ENCODE measurements at regions not wholly inside any gene's neighbourhood (a gene's known extent, or its start where the extent isn't known, plus 50 kb on each side); places are given as distances from the start of the nearest gene placed in this dataset.

DNA sequence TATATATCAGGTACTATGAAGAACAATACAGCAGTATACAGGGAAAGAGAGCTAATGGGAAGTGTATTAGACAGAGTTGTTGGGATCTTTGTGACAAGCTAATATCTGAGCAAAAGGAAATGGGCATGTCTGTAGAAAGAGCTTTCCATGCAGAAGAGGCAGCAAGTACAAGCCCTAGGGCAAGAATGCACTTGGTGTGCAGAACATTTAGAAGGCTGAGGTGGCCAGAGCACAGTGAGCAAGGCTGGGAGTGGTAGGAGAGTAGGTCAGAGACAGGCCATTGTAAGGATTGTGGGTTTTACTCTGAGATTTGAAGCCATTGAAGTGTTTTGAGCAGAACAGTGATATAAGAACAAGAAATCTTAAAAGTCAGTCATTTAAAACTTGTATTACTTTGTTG lies 353.9 kb upstream of the TGFBR2 start:
- Histone ChIP-seq H3K9me3 (ENCODE audit: control insufficient read depth, low read length) (no peaks in the 10 kb centered on the region), H3K4me1 (ENCODE audit: control insufficient read depth, insufficient read depth, low read length) (no peaks in the 10 kb centered on the region), H3K27me3 (ENCODE audit: control insufficient read depth, insufficient read depth, low read length, poor library complexity, severe bottlenecking) (no peaks in the 10 kb centered on the region), H3K36me3 (ENCODE audit: control insufficient read depth, insufficient read depth, low read length) (no peaks in the 10 kb centered on the region), H3K4me3 (ENCODE audit: insufficient read depth, low read depth, low read length) (no peak overlapping the region), H3K27ac (ENCODE audit: insufficient read depth, low read depth, low read length, poor library complexity, severe bottlenecking) (no peak overlapping the region)

DNA sequence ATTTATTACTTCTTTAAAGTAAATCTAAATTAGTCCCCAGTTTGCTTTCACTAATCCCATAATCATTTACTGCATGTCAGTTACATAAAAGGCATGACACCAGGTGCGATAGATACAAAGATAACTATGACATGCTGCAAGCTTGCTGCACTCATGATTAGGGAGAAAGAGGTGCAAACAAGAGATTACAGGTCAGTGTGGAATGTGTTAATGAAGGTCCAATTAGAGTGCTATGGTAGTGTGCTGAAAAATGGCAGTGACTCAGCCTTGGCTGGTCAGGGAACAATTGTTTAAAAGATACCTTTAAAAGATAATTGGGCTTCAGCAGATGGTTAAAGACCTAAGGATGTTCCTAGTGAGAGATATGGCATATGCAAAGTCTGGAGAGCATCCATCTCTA lies 352.6 kb upstream of the TGFBR2 start:
- Histone ChIP-seq H3K9me3 (ENCODE audit: control insufficient read depth, low read length) (no peaks in the 10 kb centered on the region), H3K27me3 (ENCODE audit: control insufficient read depth, insufficient read depth, low read length, poor library complexity, severe bottlenecking) (no peaks in the 10 kb centered on the region), H3K4me3 (ENCODE audit: insufficient read depth, low read depth, low read length) (no peak overlapping the region), H3K4me1 (ENCODE audit: control insufficient read depth, insufficient read depth, low read length) (no peaks in the 10 kb centered on the region), H3K27ac (ENCODE audit: insufficient read depth, low read depth, low read length, poor library complexity, severe bottlenecking) (no peak overlapping the region), H3K36me3 (ENCODE audit: control insufficient read depth, insufficient read depth, low read length) (no peaks in the 10 kb centered on the region)
- 53 to 67% methylated on average over 1 of the region's 1 CpG for WGBS, 2 experiments

DNA sequence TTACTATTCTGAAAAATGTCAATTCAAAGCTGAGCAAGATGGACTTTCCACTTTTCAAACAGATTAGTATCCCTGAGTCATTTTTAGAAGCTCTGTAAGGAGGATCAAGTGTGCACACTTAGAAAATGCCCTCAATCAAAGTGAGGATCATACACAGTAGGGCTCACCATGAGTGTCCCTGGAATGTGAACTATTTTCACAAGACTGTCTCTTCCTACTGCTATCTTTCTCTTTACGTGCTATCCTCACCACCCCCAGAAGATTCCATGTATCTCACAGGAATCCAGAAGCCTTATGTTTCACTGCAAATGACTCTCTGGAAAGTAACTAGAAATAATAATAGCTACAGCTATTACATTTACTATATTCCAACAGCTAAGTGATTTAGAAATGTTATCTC lies 349.9 kb upstream of the TGFBR2 start:
- no peak overlapping the region for H3K4me3 ChIP-seq (ENCODE audit: insufficient read depth, low read depth, low read length)
- no peaks in the 10 kb centered on the region for H3K36me3 ChIP-seq (ENCODE audit: control insufficient read depth, insufficient read depth, low read length)
- no peaks in the 10 kb centered on the region for H3K27me3 ChIP-seq (ENCODE audit: control insufficient read depth, insufficient read depth, low read length, poor library complexity, severe bottlenecking)
- H3K9me3 ChIP-seq (ENCODE audit: control insufficient read depth, low read length) = no peaks in the 10 kb centered on the region
- 75 to 85% methylated on average over 1 of the region's 1 CpG for WGBS, 2 experiments
- H3K4me1 ChIP-seq (ENCODE audit: control insufficient read depth, insufficient read depth, low read length) = no peaks in the 10 kb centered on the region
- no peak overlapping the region for H3K27ac ChIP-seq (ENCODE audit: insufficient read depth, low read depth, low read length, poor library complexity, severe bottlenecking)

- Histone ChIP-seq H3K4me3 (ENCODE audit: insufficient read depth, low read depth, low read length) (no peak overlapping the region), H3K27me3 (ENCODE audit: control insufficient read depth, insufficient read depth, low read length, poor library complexity, severe bottlenecking) (no peaks in the 10 kb centered on the region), H3K36me3 (ENCODE audit: control insufficient read depth, insufficient read depth, low read length) (no peaks in the 10 kb centered on the region), H3K4me1 (ENCODE audit: control insufficient read depth, insufficient read depth, low read length) (no peaks in the 10 kb centered on the region), H3K27ac (ENCODE audit: insufficient read depth, low read depth, low read length, poor library complexity, severe bottlenecking) (no peak overlapping the region), H3K9me3 (ENCODE audit: control insufficient read depth, low read length) (no peaks in the 10 kb centered on the region)
- 40 to 62% methylated on average over 3 to 4 of the region's 4 CpGs for whole genome bisulfite sequencing, 2 experiments
Measured at GRCh38 chr3:30258426-30259392, 347.7 kb upstream of the TGFBR2 start.

DNA sequence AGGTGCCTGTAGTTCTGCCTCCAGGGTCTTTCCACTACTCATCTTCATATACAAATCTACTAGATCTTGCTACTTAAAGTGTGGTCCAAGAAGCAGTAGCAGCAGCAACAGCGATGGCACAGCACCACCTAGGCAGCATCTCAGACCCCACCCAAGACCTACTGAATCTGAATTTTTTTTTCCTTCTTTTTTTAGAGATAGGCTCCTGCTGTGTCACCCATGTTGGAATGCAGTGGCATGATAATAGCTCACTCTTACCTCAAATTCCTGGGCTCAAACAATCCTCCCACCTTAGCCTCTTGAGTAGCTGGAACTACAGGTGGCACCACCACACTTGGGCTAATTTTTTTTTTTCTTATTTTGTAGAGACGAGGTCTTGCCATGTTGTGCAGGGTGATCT lies 346.7 kb upstream of the TGFBR2 start:
- Histone ChIP-seq H3K27me3 (ENCODE audit: control insufficient read depth, insufficient read depth, low read length, poor library complexity, severe bottlenecking) (no peaks in the 10 kb centered on the region), H3K27ac (ENCODE audit: insufficient read depth, low read depth, low read length, poor library complexity, severe bottlenecking) (no peak overlapping the region), H3K4me3 (ENCODE audit: insufficient read depth, low read depth, low read length) (no peak overlapping the region), H3K9me3 (ENCODE audit: control insufficient read depth, low read length) (no peaks in the 10 kb centered on the region), H3K4me1 (ENCODE audit: control insufficient read depth, insufficient read depth, low read length) (no peaks in the 10 kb centered on the region), H3K36me3 (ENCODE audit: control insufficient read depth, insufficient read depth, low read length) (no peaks in the 10 kb centered on the region)
- 70 to 82% methylated on average over 2 of the region's 2 CpGs for WGBS, 2 experiments

GRCh38 chr3:30260762-30261161 lies 345.6 kb upstream of the TGFBR2 start:
- Histone ChIP-seq H3K36me3 (ENCODE audit: control insufficient read depth, insufficient read depth, low read length) (no peaks in the 10 kb centered on the region), H3K27me3 (ENCODE audit: control insufficient read depth, insufficient read depth, low read length, poor library complexity, severe bottlenecking) (no peaks in the 10 kb centered on the region), H3K4me3 (ENCODE audit: insufficient read depth, low read depth, low read length) (no peak overlapping the region), H3K27ac (ENCODE audit: insufficient read depth, low read depth, low read length, poor library complexity, severe bottlenecking) (no peak overlapping the region), H3K9me3 (ENCODE audit: control insufficient read depth, low read length) (no peaks in the 10 kb centered on the region), H3K4me1 (ENCODE audit: control insufficient read depth, insufficient read depth, low read length) (no peaks in the 10 kb centered on the region)
- 78 to 83% methylated on average over 3 of the region's 3 CpGs for WGBS, 2 experiments

GRCh38 chr3:30263238-30263924 lies 343.0 kb upstream of the TGFBR2 start:
- no peak overlapping the region for H3K27ac ChIP-seq (ENCODE audit: insufficient read depth, low read depth, low read length, poor library complexity, severe bottlenecking)
- no peaks in the 10 kb centered on the region for H3K9me3 ChIP-seq (ENCODE audit: control insufficient read depth, low read length)
- H3K4me1 ChIP-seq (ENCODE audit: control insufficient read depth, insufficient read depth, low read length) = no peaks in the 10 kb centered on the region
- H3K4me3 ChIP-seq (ENCODE audit: insufficient read depth, low read depth, low read length) = no peak overlapping the region
- no peaks in the 10 kb centered on the region for H3K27me3 ChIP-seq (ENCODE audit: control insufficient read depth, insufficient read depth, low read length, poor library complexity, severe bottlenecking)
- 90 to 94% methylated on average over 5 of the region's 5 CpGs for WGBS, 2 experiments
- no peaks in the 10 kb centered on the region for H3K36me3 ChIP-seq (ENCODE audit: control insufficient read depth, insufficient read depth, low read length)

GRCh38 chr3:30263925-30264313 lies 342.5 kb upstream of the TGFBR2 start:
- Histone ChIP-seq H3K4me1 (ENCODE audit: control insufficient read depth, insufficient read depth, low read length) (no peaks in the 10 kb centered on the region), H3K27me3 (ENCODE audit: control insufficient read depth, insufficient read depth, low read length, poor library complexity, severe bottlenecking) (no peaks in the 10 kb centered on the region), H3K36me3 (ENCODE audit: control insufficient read depth, insufficient read depth, low read length) (no peaks in the 10 kb centered on the region), H3K4me3 (ENCODE audit: insufficient read depth, low read depth, low read length) (no peak overlapping the region), H3K27ac (ENCODE audit: insufficient read depth, low read depth, low read length, poor library complexity, severe bottlenecking) (no peak overlapping the region), H3K9me3 (ENCODE audit: control insufficient read depth, low read length) (no peaks in the 10 kb centered on the region)
- WGBS, 2 experiments = 82 to 84% methylated on average over 4 of the region's 4 CpGs

DNA sequence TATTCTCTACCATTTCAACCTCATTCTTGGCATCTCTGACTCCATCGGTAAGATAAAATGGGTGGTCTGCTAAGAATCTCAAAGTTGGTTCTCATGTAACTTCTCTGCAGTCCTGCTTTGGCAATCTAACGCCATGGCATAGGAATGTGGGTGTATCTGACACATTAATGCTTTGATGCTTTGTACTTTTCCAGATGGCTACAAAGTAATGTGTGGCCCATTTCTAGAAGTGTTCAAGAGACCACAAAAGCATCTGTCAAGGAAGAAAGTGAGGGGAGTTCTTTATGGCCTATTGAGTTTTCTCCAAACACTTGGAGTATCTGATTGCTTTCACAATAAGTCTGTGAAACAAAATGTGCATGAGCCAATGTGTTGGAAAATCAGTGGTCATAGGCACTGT lies 339.9 kb upstream of the TGFBR2 start:
- Histone ChIP-seq H3K9me3 (ENCODE audit: control insufficient read depth, low read length) (no peaks in the 10 kb centered on the region), H3K27me3 (ENCODE audit: control insufficient read depth, insufficient read depth, low read length, poor library complexity, severe bottlenecking) (no peaks in the 10 kb centered on the region), H3K4me1 (ENCODE audit: control insufficient read depth, insufficient read depth, low read length) (no peaks in the 10 kb centered on the region), H3K4me3 (ENCODE audit: insufficient read depth, low read depth, low read length) (no peak overlapping the region), H3K27ac (ENCODE audit: insufficient read depth, low read depth, low read length, poor library complexity, severe bottlenecking) (no peak overlapping the region), H3K36me3 (ENCODE audit: control insufficient read depth, insufficient read depth, low read length) (no peaks in the 10 kb centered on the region)
- 90 to 98% methylated on average over 2 of the region's 2 CpGs for WGBS, 2 experiments

- no peaks in the 10 kb centered on the region for H3K27me3 ChIP-seq (ENCODE audit: control insufficient read depth, insufficient read depth, low read length, poor library complexity, severe bottlenecking)
- no peaks in the 10 kb centered on the region for H3K36me3 ChIP-seq (ENCODE audit: control insufficient read depth, insufficient read depth, low read length)
- H3K4me1 ChIP-seq (ENCODE audit: control insufficient read depth, insufficient read depth, low read length) = no peaks in the 10 kb centered on the region
- no peak overlapping the region for H3K27ac ChIP-seq (ENCODE audit: insufficient read depth, low read depth, low read length, poor library complexity, severe bottlenecking)
- no peak overlapping the region for H3K4me3 ChIP-seq (ENCODE audit: insufficient read depth, low read depth, low read length)
- 81 to 83% methylated on average over 4 of the region's 4 CpGs for WGBS, 2 experiments
- H3K9me3 ChIP-seq (ENCODE audit: control insufficient read depth, low read length) = no peaks in the 10 kb centered on the region
Measured at GRCh38 chr3:30268288-30268687, 338.1 kb upstream of the TGFBR2 start.
